Neural progenitor cell (in vitro differentiated cells): ENCODE measurements at regions not wholly inside any gene's neighbourhood (a gene's known extent, or its start where the extent isn't known, plus 50 kb on each side); places are given as distances from the start of the nearest gene placed in this dataset.

ENCODE experiments used
- EZH2 ChIP-seq: fragments of 200-600 bp; sonication (generic); IDR thresholded peaks from 2 replicates; pipeline ENCODE4 v1.6.1; 2017; ENCODE audit warnings: antibody characterized with exemption, mild to moderate bottlenecking, moderate library complexity
- TF ChIP-seq, protein P1 (sequence below): fragments of 200-600 bp; sonication (generic); IDR thresholded peaks from 2 replicates; pipeline ENCODE4 v1.5.1; 2017; ENCODE audit warnings: antibody characterized with exemption, mild to moderate bottlenecking

DNA sequence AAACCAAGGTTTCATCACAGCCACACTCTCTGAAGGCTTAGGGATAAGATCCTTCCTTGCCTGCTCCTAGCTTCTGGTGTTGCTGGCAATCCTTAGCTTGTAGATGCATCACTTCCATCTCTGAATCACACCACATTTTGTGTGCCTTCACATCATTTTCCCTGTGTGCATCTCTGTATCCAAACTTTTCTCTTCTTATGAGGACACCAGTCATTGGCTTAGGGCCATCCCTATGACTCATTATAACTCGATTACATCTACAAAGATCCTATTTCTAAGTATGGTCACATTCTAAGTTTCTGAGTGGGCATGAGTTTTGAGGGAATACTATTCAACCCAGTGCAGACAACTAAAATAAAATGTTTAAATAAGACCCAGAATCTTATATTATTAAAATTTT is 121.7 kb downstream of the C7orf25 start:
- TF ChIP-seq, protein P1, sequence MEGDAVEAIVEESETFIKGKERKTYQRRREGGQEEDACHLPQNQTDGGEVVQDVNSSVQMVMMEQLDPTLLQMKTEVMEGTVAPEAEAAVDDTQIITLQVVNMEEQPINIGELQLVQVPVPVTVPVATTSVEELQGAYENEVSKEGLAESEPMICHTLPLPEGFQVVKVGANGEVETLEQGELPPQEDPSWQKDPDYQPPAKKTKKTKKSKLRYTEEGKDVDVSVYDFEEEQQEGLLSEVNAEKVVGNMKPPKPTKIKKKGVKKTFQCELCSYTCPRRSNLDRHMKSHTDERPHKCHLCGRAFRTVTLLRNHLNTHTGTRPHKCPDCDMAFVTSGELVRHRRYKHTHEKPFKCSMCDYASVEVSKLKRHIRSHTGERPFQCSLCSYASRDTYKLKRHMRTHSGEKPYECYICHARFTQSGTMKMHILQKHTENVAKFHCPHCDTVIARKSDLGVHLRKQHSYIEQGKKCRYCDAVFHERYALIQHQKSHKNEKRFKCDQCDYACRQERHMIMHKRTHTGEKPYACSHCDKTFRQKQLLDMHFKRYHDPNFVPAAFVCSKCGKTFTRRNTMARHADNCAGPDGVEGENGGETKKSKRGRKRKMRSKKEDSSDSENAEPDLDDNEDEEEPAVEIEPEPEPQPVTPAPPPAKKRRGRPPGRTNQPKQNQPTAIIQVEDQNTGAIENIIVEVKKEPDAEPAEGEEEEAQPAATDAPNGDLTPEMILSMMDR: no peak
- no peak for TF ChIP-seq EZH2
